Spleen (tissue), 7 donors: ENCODE measurements at regions not wholly inside any gene's neighbourhood (a gene's known extent, or its start where the extent isn't known, plus 50 kb on each side); places are given as distances from the start of the nearest gene placed in this dataset.

Experiments
- POLR2AphosphoS5 ChIP-seq, 3 donors: sonication (generic); formaldehyde crosslinking; IDR thresholded peaks; one replicate each; pipeline ENCODE4 v1.5.1; 2017; ENCODE audit warnings: antibody characterized with exemption in 3 of 3
- TF ChIP-seq, protein P1 (sequence below), 11 experiments: fragments of 200-600 bp in 7 of 11; fragments of 450-650 bp in 4 of 11; sonication (generic) in 4 of 11; IDR thresholded peaks in 8 of 11; conservative IDR thresholded peaks in 3 of 11; 1 replicate in 7 of 11; 2 replicates in 4 of 11; pipeline versions ENCODE4 v1.4.0 to v1.8.0; 2016 to 2021; ENCODE audit warnings: antibody characterized with exemption in 11 of 11, inconsistent platforms in 4 of 11, mild to moderate bottlenecking in 1 of 11
- donor health status: DM: no; HTN: no; CAD: no; lungs with moderate emphysema.
- donor health status: DM: no; HTN: no; CAD: no.
- donor health status: DM: no; HTN: no; CAD: no.

DNA sequence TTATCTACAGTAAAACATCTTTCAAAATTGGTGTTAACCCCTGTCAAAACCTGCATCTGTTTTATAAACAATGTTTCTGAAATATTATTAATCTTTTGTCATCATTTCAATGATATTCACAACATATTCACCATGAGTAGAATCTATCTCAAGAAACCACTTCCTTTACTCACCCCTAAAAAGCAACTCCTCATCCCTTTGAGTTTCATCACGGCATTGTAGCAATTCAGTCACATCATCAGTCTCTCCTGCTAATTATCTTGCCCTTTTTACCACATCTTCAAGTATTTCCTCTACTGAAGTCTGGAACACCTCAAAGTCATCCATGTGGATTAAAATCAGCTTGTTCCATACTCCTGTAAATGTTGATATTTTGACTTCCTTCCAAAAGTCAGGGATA is 415.3 kb upstream of the TECRL start:
- TF ChIP-seq, protein P1, sequence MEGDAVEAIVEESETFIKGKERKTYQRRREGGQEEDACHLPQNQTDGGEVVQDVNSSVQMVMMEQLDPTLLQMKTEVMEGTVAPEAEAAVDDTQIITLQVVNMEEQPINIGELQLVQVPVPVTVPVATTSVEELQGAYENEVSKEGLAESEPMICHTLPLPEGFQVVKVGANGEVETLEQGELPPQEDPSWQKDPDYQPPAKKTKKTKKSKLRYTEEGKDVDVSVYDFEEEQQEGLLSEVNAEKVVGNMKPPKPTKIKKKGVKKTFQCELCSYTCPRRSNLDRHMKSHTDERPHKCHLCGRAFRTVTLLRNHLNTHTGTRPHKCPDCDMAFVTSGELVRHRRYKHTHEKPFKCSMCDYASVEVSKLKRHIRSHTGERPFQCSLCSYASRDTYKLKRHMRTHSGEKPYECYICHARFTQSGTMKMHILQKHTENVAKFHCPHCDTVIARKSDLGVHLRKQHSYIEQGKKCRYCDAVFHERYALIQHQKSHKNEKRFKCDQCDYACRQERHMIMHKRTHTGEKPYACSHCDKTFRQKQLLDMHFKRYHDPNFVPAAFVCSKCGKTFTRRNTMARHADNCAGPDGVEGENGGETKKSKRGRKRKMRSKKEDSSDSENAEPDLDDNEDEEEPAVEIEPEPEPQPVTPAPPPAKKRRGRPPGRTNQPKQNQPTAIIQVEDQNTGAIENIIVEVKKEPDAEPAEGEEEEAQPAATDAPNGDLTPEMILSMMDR (IDR thresholded peaks at IDR 0.05 in 8 of 11, conservative IDR thresholded peaks at IDR 0.05 in 3 of 11): no peak
- TF ChIP-seq POLR2AphosphoS5 (IDR thresholded peaks at IDR 0.05): no peak
